Lung (tissue), 11 donors: ENCODE measurements at regions not wholly inside any gene's neighbourhood (a gene's known extent, or its start where the extent isn't known, plus 50 kb on each side); places are given as distances from the start of the nearest gene placed in this dataset.
A peak's percentile ranks its signal among the peaks of the same experiment; 100 is the strongest.

Experiments used
- ATAC-seq: fragments of 200-7000 bp; cut with Tn5 transposase; one replicate; pipeline ENCODE4 v1.9.1; 2020; ENCODE audit warnings: moderate number of reproducible peaks; ENCODE audit not compliant: insufficient read depth, low FRiP score
- DNase-seq, 3 donors: peaks; one replicate each; pipeline ENCODE4 v3.0.0-alpha.2; 2013 to 2017
- H3K27ac ChIP-seq, 2 donors: one replicate each; pipeline ENCODE4 v1.5.1; 2013; ENCODE audit warnings: mild to moderate bottlenecking in 2 of 2, moderate library complexity in 2 of 2, control low read depth in 1 of 2, inconsistent platforms in 1 of 2, low read depth in 1 of 2, low read length in 1 of 2
- H3K27me3 ChIP-seq, 3 donors: one replicate each; pipeline ENCODE4 v1.5.1; 2013; ENCODE audit warnings: low read length in 2 of 3; ENCODE audit not compliant: control insufficient read depth in 3 of 3, insufficient read depth in 3 of 3
- H3K36me3 ChIP-seq, 4 donors: one replicate each; pipeline ENCODE4 v1.5.1; 2013; ENCODE audit warnings: low read length in 4 of 4, mild to moderate bottlenecking in 1 of 4, moderate library complexity in 1 of 4; ENCODE audit not compliant: control insufficient read depth in 4 of 4, insufficient read depth in 4 of 4
- H3K4me1 ChIP-seq, 5 donors: one replicate each; pipeline ENCODE4 v1.5.1; 2013; ENCODE audit warnings: low read length in 5 of 5, mild to moderate bottlenecking in 2 of 5, moderate library complexity in 1 of 5; ENCODE audit not compliant: control insufficient read depth in 5 of 5, insufficient read depth in 5 of 5
- H3K4me3 ChIP-seq: one replicate; pipeline ENCODE4 v1.5.1; 2013; ENCODE audit warnings: mild to moderate bottlenecking, control low read depth, moderate library complexity
- H3K9ac ChIP-seq, 2 donors: one replicate each; pipeline ENCODE4 v1.5.1; 2013; ENCODE audit warnings: low read length in 2 of 2, control low read depth in 1 of 2; ENCODE audit not compliant: insufficient read depth in 1 of 2
- H3K9me3 ChIP-seq, 4 donors: one replicate each; pipeline ENCODE4 v1.5.1; 2013; ENCODE audit warnings: low read length in 3 of 4, mild to moderate bottlenecking in 1 of 4, moderate library complexity in 1 of 4; ENCODE audit not compliant: control insufficient read depth in 4 of 4, insufficient read depth in 3 of 4
- WGBS, 2 donors: extraction: QIAGEN DNeasy Blood & Tissue Kit; methylation state at CpG; one replicate each; pipeline ENCODE4 v1.1.7; 2013; 5-methylcytosine and 5-hydroxymethylcytosine counted together
- TF ChIP-seq, protein P1 (sequence below): IDR thresholded peaks from 2 replicates; pipeline ENCODE4 v1.5.1; 2012; ENCODE audit warnings: mild to moderate bottlenecking; ENCODE audit errors: control extremely low read depth, extremely low read depth
- donor health status: control.
- donor health status: control.
- donor health status: Bipolar disorder and iron deficiency.
- donor health status: healthy.
- donor health status: DM: yes; HTN: yes; CAD: no.

- no peak for ATAC-seq
- H3K4me3 ChIP-seq: no peak overlapping the region
These were observed 152.6 kb upstream of the CSF3R start for GRCh38 chr1:36635284-36635683.

GRCh38 chr1:36628804-36629203 is 146.1 kb upstream of the CSF3R start:
- DNase-seq: peak in 1 of 3 donors; percentile 13
- Histone ChIP-seq H3K36me3 (no peaks in the 10 kb centered on the region), H3K4me3 (no peak overlapping the region), H3K9me3 (peaks cover 0 to 3% (median 0%) of the 10 kb centered on the region in 4 donors), H3K27ac (no peak overlapping the region), H3K9ac (no peak overlapping the region), H3K4me1 (no peaks in the 10 kb centered on the region), H3K27me3 (peaks cover 0 to 14% (median 8%) of the 10 kb centered on the region in 3 donors)
- 54 to 77% methylated on average over 5 of the region's 5 CpGs for WGBS, 2 donors
- TF ChIP-seq, protein P1, sequence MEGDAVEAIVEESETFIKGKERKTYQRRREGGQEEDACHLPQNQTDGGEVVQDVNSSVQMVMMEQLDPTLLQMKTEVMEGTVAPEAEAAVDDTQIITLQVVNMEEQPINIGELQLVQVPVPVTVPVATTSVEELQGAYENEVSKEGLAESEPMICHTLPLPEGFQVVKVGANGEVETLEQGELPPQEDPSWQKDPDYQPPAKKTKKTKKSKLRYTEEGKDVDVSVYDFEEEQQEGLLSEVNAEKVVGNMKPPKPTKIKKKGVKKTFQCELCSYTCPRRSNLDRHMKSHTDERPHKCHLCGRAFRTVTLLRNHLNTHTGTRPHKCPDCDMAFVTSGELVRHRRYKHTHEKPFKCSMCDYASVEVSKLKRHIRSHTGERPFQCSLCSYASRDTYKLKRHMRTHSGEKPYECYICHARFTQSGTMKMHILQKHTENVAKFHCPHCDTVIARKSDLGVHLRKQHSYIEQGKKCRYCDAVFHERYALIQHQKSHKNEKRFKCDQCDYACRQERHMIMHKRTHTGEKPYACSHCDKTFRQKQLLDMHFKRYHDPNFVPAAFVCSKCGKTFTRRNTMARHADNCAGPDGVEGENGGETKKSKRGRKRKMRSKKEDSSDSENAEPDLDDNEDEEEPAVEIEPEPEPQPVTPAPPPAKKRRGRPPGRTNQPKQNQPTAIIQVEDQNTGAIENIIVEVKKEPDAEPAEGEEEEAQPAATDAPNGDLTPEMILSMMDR: no peak
- no peak for ATAC-seq

More at GRCh38 chr1:36635284-36635683, 152.6 kb upstream of the CSF3R start:
- H3K36me3 ChIP-seq: no peaks in the 10 kb centered on the region
- no peak overlapping the region for H3K27ac ChIP-seq
- no peak for DNase-seq
- H3K9me3 ChIP-seq: no peaks in the 10 kb centered on the region
- H3K4me1 ChIP-seq: no peaks in the 10 kb centered on the region
- H3K9ac ChIP-seq: no peak overlapping the region
- H3K27me3 ChIP-seq: peaks cover 0 to 6% (median 0%) of the 10 kb centered on the region in 3 donors
- WGBS, 2 donors: 85 to 94% methylated on average over 5 of the region's 5 CpGs
- TF ChIP-seq, protein P1: no peak

- no peak for ATAC-seq
- no peaks in the 10 kb centered on the region for H3K4me1 ChIP-seq
- no peak overlapping the region for H3K27ac ChIP-seq
- peaks cover 0 to 14% (median 8%) of the 10 kb centered on the region in 3 donors for H3K27me3 ChIP-seq
- DNase-seq: no peak
- H3K9ac ChIP-seq: no peak overlapping the region
- no peak overlapping the region for H3K4me3 ChIP-seq
- TF ChIP-seq, protein P1: no peak
- peaks cover 0 to 7% (median under 1%) of the 10 kb centered on the region in 4 donors for H3K9me3 ChIP-seq
- H3K36me3 ChIP-seq: no peaks in the 10 kb centered on the region
These were observed 143.7 kb upstream of the CSF3R start for GRCh38 chr1:36626435-36626834.

GRCh38 chr1:36625935-36626310 is 143.2 kb upstream of the CSF3R start:
- no peaks in the 10 kb centered on the region for H3K36me3 ChIP-seq
- H3K4me1 ChIP-seq: no peaks in the 10 kb centered on the region
- TF ChIP-seq, protein P1: no peak
- no peak overlapping the region for H3K9ac ChIP-seq
- peaks cover 0 to 14% (median 8%) of the 10 kb centered on the region in 3 donors for H3K27me3 ChIP-seq
- no peak for ATAC-seq
- H3K9me3 ChIP-seq: peaks cover 0 to 8% (median 1%) of the 10 kb centered on the region in 4 donors
- DNase-seq: no peak
- H3K4me3 ChIP-seq: no peak overlapping the region
- H3K27ac ChIP-seq: no peak overlapping the region
- WGBS, 2 donors: 39 to 69% methylated on average over 11 of the region's 11 CpGs
